Astrocyte (in vitro differentiated cells and primary cell): ENCODE measurements at regions not wholly inside any gene's neighbourhood (a gene's known extent, or its start where the extent isn't known, plus 50 kb on each side); places are given as distances from the start of the nearest gene placed in this dataset.

ENCODE experiments used
- DNase-seq: peaks from one replicate; pipeline ENCODE4 v3.0.0-alpha.2; 2010; ENCODE audit warnings: low read depth
- FAIRE-seq: peaks from 2 replicates; lab custom pipeline; 2011; peaks lifted over from hg19 to GRCh38; lab: Jason Lieb, UNC
- H2AFZ ChIP-seq: 2 replicates; pipeline ENCODE4 v1.6.0; 2012; ENCODE audit warnings: low read depth, low read length, inconsistent platforms
- H3K27ac ChIP-seq: 2 replicates; pipeline ENCODE4 v1.5.1; 2011; ENCODE audit warnings: low read depth, low read length, inconsistent platforms
- H3K27me3 ChIP-seq: 2 replicates; pipeline ENCODE4 v1.6.0; 2011; ENCODE audit warnings: low read length, inconsistent platforms; ENCODE audit not compliant: insufficient read depth
- H3K36me3 ChIP-seq: 2 replicates; pipeline ENCODE4 v1.5.1; 2011; ENCODE audit warnings: low read length, inconsistent platforms; ENCODE audit not compliant: insufficient read depth
- H3K4me1 ChIP-seq: 2 replicates; pipeline ENCODE4 v1.5.1; 2011; ENCODE audit warnings: low read length, inconsistent platforms; ENCODE audit not compliant: insufficient read depth
- H3K4me2 ChIP-seq: 2 replicates; pipeline ENCODE4 v1.6.0; 2012; ENCODE audit warnings: low read length, inconsistent platforms
- H3K4me3 ChIP-seq: 2 replicates; pipeline ENCODE4 v1.5.1; 2011; ENCODE audit warnings: low read depth, mild to moderate bottlenecking, low read length, inconsistent platforms; ENCODE audit not compliant: insufficient read depth
- H3K79me2 ChIP-seq: 2 replicates; pipeline ENCODE4 v1.6.0; 2012; ENCODE audit warnings: mild to moderate bottlenecking, low read length, inconsistent platforms; ENCODE audit not compliant: insufficient read depth
- H3K9ac ChIP-seq: 2 replicates; pipeline ENCODE4 v1.6.0; 2012; ENCODE audit warnings: mild to moderate bottlenecking, low read length, inconsistent platforms
- H3K9me3 ChIP-seq: 2 replicates; pipeline ENCODE4 v1.5.1; 2012; ENCODE audit warnings: low read depth, mild to moderate bottlenecking, low read length, inconsistent platforms; ENCODE audit not compliant: insufficient read depth
- H4K20me1 ChIP-seq: 2 replicates; pipeline ENCODE4 v1.6.0; 2012; ENCODE audit warnings: low read length, inconsistent platforms; ENCODE audit not compliant: insufficient read depth
- H3K27ac Mint-ChIP-seq: one replicate; pipeline ENCODE4 v1.8.0; 2021; ENCODE audit warnings: mild to moderate bottlenecking, mixed read lengths; ENCODE audit not compliant: unreplicated experiment
- H3K27me3 Mint-ChIP-seq: one replicate; pipeline ENCODE4 v1.8.0; 2021; ENCODE audit warnings: low read depth, mixed read lengths; ENCODE audit not compliant: unreplicated experiment
- H3K36me3 Mint-ChIP-seq: one replicate; pipeline ENCODE4 v1.8.0; 2021; ENCODE audit warnings: low read depth, mixed read lengths; ENCODE audit not compliant: unreplicated experiment
- H3K4me1 Mint-ChIP-seq: one replicate; pipeline ENCODE4 v1.8.0; 2021; ENCODE audit warnings: low read depth, mixed read lengths; ENCODE audit not compliant: unreplicated experiment
- H3K4me3 Mint-ChIP-seq: one replicate; pipeline ENCODE4 v1.8.0; 2021; ENCODE audit warnings: mild to moderate bottlenecking, moderate library complexity, mixed read lengths; ENCODE audit not compliant: unreplicated experiment
- H3K9me3 Mint-ChIP-seq: one replicate; pipeline ENCODE4 v1.8.0; 2021; ENCODE audit warnings: mild to moderate bottlenecking, mixed read lengths; ENCODE audit not compliant: unreplicated experiment
- EZH2 ChIP-seq: IDR thresholded peaks from 2 replicates; pipeline ENCODE4 v1.6.1; 2012; ENCODE audit warnings: mild to moderate bottlenecking, low read length, inconsistent platforms; ENCODE audit not compliant: insufficient read depth
- TF ChIP-seq, protein P1 (sequence below): IDR thresholded peaks from 2 replicates; pipeline ENCODE4 v1.5.1; 2011; ENCODE audit warnings: low read depth, mild to moderate bottlenecking, inconsistent platforms, low read length, moderate library complexity; ENCODE audit not compliant: insufficient read depth

DNA sequence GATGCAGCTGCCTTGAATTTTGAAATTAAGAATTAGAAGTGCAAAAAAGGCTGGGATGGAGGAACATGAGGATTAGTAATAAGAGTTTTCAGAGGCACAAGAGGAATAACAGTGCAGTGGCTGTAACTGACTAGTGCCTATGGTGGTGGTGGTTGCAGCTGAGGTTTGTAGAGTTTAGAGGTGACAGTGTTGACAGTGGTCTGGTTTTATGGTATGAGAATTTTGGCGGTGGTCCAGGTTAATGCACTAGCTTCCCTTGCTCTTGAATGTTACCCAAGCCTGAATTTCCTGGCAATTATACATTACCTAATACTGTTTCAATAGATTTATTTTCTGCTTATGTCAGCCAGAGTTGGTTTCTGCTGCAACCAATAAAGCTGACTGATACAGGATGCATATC, 112.8 kb upstream of the C11orf87 start:
- TF ChIP-seq, protein P1, sequence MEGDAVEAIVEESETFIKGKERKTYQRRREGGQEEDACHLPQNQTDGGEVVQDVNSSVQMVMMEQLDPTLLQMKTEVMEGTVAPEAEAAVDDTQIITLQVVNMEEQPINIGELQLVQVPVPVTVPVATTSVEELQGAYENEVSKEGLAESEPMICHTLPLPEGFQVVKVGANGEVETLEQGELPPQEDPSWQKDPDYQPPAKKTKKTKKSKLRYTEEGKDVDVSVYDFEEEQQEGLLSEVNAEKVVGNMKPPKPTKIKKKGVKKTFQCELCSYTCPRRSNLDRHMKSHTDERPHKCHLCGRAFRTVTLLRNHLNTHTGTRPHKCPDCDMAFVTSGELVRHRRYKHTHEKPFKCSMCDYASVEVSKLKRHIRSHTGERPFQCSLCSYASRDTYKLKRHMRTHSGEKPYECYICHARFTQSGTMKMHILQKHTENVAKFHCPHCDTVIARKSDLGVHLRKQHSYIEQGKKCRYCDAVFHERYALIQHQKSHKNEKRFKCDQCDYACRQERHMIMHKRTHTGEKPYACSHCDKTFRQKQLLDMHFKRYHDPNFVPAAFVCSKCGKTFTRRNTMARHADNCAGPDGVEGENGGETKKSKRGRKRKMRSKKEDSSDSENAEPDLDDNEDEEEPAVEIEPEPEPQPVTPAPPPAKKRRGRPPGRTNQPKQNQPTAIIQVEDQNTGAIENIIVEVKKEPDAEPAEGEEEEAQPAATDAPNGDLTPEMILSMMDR, result no peak
- no peak for TF ChIP-seq EZH2
- no peak overlapping the region for H3K4me2 ChIP-seq
- H3K4me3 ChIP-seq, result no peak overlapping the region
- H3K9me3 ChIP-seq, result no peaks in the 10 kb centered on the region
- Mint-ChIP-seq H3K36me3 (no peaks in the 10 kb centered on the region), H3K27me3 (peaks cover 3% of the 10 kb centered on the region), H3K9me3 (no peaks in the 10 kb centered on the region), H3K4me1 (peaks cover under 1% of the 10 kb centered on the region), H3K27ac (no peak overlapping the region), H3K4me3 (no peak overlapping the region)
- DNase-seq (peak; percentile 68), FAIRE-seq (no peak)
- H3K27me3 ChIP-seq, result no peaks in the 10 kb centered on the region
- H3K4me1 ChIP-seq, result no peaks in the 10 kb centered on the region
- no peaks in the 10 kb centered on the region for H3K36me3 ChIP-seq
- H2AFZ ChIP-seq, result no peak overlapping the region
- no peaks in the 10 kb centered on the region for H3K79me2 ChIP-seq
- no peak overlapping the region for H3K27ac ChIP-seq
- H4K20me1 ChIP-seq, result no peaks in the 10 kb centered on the region
- H3K9ac ChIP-seq, result no peak overlapping the region

GRCh38 chr11:109317726-109318125, 104.3 kb upstream of the C11orf87 start:
- Histone ChIP-seq H3K9me3 (no peaks in the 10 kb centered on the region), H3K27me3 (no peaks in the 10 kb centered on the region), H3K27ac (no peak overlapping the region), H3K79me2 (no peaks in the 10 kb centered on the region), H3K9ac (no peak overlapping the region), H2AFZ (no peak overlapping the region), H3K4me2 (no peak overlapping the region), H3K4me1 (no peaks in the 10 kb centered on the region), H3K36me3 (no peaks in the 10 kb centered on the region), H4K20me1 (no peaks in the 10 kb centered on the region), H3K4me3 (no peak overlapping the region)
- no peaks in the 10 kb centered on the region for H3K9me3 Mint-ChIP-seq
- no peaks in the 10 kb centered on the region for H3K27me3 Mint-ChIP-seq
- no peak overlapping the region for H3K4me3 Mint-ChIP-seq
- no peaks in the 10 kb centered on the region for H3K4me1 Mint-ChIP-seq
- H3K27ac Mint-ChIP-seq, result no peak overlapping the region
- FAIRE-seq (no peak), DNase-seq (no peak)
- TF ChIP-seq, protein P1, result no peak
- TF ChIP-seq EZH2, result no peak
- H3K36me3 Mint-ChIP-seq, result no peaks in the 10 kb centered on the region

- Mint-ChIP-seq H3K4me3 (no peak overlapping the region), H3K36me3 (no peaks in the 10 kb centered on the region), H3K27ac (no peak overlapping the region), H3K9me3 (no peaks in the 10 kb centered on the region), H3K4me1 (no peaks in the 10 kb centered on the region), H3K27me3 (no peaks in the 10 kb centered on the region)
- Histone ChIP-seq H3K4me1 (no peaks in the 10 kb centered on the region), H3K27me3 (no peaks in the 10 kb centered on the region), H3K9ac (no peak overlapping the region), H3K36me3 (no peaks in the 10 kb centered on the region), H3K27ac (no peak overlapping the region), H3K9me3 (no peaks in the 10 kb centered on the region), H4K20me1 (no peaks in the 10 kb centered on the region), H3K79me2 (no peaks in the 10 kb centered on the region), H3K4me3 (no peak overlapping the region), H3K4me2 (no peak overlapping the region), H2AFZ (no peak overlapping the region)
- peak; percentile 88 for DNase-seq
- peak; percentile 45 for FAIRE-seq
- TF ChIP-seq, protein P1, result no peak
- no peak for TF ChIP-seq EZH2
Measured at GRCh38 chr11:109320595-109320994, 101.4 kb upstream of the C11orf87 start.
